ENCODE measurements at regions not wholly inside any gene's neighbourhood (a gene's known extent, or its start where the extent isn't known, plus 50 kb on each side); places are given as distances from the start of the nearest gene placed in this dataset.

- no peak for TF ChIP-seq CTCF (IDR thresholded peaks at IDR 0.05; ENCODE audit: extremely low read depth in 1 of 2, insufficient read depth in 1 of 2, low read depth in 1 of 2, low read length in 2 of 2)
- no peak for TF ChIP-seq POLR2A (IDR thresholded peaks at IDR 0.05; ENCODE audit: low read depth, low read length)
- TF ChIP-seq EZH2 (IDR thresholded peaks at IDR 0.05; ENCODE audit: borderline replicate concordance, low read depth, low read length, severe bottlenecking), result no peak
- TF ChIP-seq MAX (IDR thresholded peaks at IDR 0.05; ENCODE audit: insufficient read depth, insufficient read length), result no peak
- TF ChIP-seq POLR2AphosphoS5 (IDR thresholded peaks at IDR 0.05; ENCODE audit: insufficient read depth, low read depth, low read length), result no peak
Measured at GRCh38 chrX:131917588-131917987, 105.5 kb upstream of the STK26 start.

Measured in endothelial cell of umbilical vein (primary cell).